ENCODE measurements at regions not wholly inside any gene's neighbourhood (a gene's known extent, or its start where the extent isn't known, plus 50 kb on each side); places are given as distances from the start of the nearest gene placed in this dataset.

DNA sequence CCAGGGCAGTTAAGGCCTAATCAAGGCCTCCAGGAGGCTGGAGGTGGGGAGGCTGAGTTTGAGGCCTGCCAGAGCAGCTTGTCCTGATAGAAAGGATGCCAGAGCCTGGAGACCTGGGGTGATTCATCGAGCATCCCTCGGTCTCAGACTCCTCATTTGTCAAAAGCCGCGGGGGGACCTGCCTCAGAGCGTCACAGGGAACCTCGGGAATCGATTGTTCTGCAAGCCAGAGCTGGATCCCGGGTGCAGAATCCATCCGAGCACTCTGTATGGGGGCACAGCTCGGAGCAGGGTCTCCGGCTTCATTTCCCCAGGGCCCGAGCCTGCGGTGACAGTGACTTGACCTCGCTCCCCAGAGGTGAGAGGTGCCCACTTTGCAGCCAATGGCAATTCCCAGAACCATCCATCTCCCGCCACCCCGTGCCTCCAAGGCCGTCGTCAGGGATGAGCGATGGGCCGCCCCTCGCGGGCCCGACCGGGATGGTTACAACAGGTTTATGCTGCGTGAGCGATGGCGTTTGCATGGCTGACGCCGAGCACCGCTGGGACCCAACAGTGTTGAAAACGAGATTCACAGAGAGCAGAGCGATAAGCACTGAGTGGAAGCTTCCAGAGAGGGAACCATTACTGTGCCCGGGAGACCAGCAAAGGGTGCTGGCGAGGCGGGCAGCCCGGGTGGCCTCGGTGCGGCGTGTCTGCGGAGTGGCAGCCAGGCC lies 117.1 kb upstream of the GSE1 start:
- no peak for TF ChIP-seq POLR2A (IDR thresholded peaks at IDR 0.05; ENCODE audit: low read depth, low read length)
- TF ChIP-seq PAX5 (IDR thresholded peaks at IDR 0.05; ENCODE audit: insufficient read depth, low read length, severe bottlenecking), result no peak
- TF ChIP-seq SPI1 (IDR thresholded peaks at IDR 0.05; ENCODE audit: low read depth, low read length), result no peak
- TF ChIP-seq POU2F2 (IDR thresholded peaks at IDR 0.05; ENCODE audit: low read depth, low read length), result no peak
- no peak for TF ChIP-seq TAF1 (IDR thresholded peaks at IDR 0.05; ENCODE audit: low read depth, low read length)
- FAIRE-seq (no peak), DNase-seq (ENCODE audit: insufficient read length, low spot score) (no peak)

DNA sequence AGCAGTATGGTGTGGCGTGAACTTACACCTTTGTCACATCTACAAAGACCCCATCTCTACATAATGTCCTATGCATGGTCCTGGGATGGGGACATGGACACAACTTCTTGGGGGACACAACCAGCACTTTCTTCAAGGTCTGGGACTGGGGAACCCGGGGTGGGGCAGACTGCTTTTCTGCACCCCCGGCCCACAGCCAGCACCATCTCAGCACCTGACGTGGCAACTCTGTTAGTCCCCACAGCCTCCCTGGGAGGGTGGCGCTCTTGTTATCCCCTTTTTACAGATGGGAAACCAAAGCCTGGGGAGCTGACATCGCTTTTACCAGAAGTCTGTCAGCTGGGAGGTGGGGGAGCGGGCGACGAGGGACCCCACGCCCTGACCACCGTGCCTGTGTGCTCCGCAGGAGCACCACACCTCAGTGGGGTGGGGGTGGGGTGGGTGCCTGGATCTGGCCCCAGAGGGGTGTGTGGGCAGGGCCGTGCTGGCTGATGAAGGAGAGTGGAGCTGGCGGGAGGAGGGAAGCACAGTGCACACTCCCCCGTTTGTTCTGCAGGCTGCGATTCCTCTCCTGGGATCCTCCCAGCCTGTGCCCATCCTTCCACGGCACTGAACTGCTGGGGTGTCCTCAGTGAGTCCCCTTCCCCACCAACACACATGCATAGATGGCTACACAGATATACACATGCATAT lies 115.4 kb upstream of the GSE1 start:
- FAIRE-seq (no peak), DNase-seq (ENCODE audit: insufficient read length, low spot score) (no peak)
- no peak for TF ChIP-seq POLR2AphosphoS5 (IDR thresholded peaks at IDR 0.05; ENCODE audit: low read depth, low read length)
- no peak for TF ChIP-seq POU2F2 (IDR thresholded peaks at IDR 0.05; ENCODE audit: low read depth, low read length)
- no peak for TF ChIP-seq SPI1 (IDR thresholded peaks at IDR 0.05; ENCODE audit: low read depth, low read length)
- TF ChIP-seq POLR2A (IDR thresholded peaks at IDR 0.05; ENCODE audit: low read depth, low read length), result no peak
- no peak for TF ChIP-seq PAX5 (IDR thresholded peaks at IDR 0.05; ENCODE audit: insufficient read depth, low read length, severe bottlenecking)
- TF ChIP-seq TAF1 (IDR thresholded peaks at IDR 0.05; ENCODE audit: low read depth, low read length), result no peak

DNA sequence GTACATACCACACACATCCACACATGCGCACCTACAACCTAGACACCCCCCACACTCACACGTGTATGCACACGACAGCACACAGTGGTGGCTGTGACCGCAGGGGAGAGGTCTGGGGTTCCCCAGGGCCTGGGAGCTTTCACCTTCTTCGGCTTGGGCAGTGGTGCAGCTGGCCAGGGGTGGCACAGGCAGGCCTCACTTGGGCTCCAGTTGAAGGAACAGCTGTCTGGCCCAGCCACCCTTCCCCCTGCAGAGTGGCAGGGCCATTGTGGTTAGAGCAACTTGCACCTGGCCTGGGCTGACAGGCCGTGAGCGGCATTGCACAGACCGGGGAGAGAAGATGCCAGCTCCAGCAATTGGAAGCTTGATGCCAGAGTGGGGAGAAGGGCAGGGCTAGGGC lies 114.5 kb upstream of the GSE1 start:
- peak; percentile 53 for DNase-seq (ENCODE audit: insufficient read length, low spot score)
- TF ChIP-seq POLR2AphosphoS5 (IDR thresholded peaks at IDR 0.05; ENCODE audit: low read depth, low read length), result no peak
- TF ChIP-seq POLR2A (IDR thresholded peaks at IDR 0.05; ENCODE audit: low read depth, low read length), result no peak
- no peak for TF ChIP-seq POU2F2 (IDR thresholded peaks at IDR 0.05; ENCODE audit: low read depth, low read length)
- no peak for FAIRE-seq

DNA sequence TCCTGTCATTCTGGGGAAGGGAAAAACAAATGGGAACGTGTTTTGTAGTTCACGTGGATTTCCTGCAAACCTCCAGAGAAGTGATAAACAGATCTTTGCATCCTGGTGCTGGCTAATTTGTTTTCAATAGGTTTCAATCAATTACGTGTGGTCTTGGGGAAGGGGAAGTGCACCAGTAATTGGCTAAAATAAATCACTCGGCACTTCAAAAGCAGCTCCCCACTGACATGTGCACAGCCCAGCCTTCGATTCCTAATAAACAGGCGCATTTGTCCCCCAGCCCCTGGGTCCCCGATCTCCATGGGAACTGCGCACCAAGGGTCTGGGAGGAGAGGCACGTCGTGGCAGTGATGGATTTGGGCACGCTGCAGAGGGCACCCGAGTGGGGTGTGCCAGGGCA lies 112.9 kb upstream of the GSE1 start:
- DNase-seq (ENCODE audit: insufficient read length, low spot score) (no peak), FAIRE-seq (no peak)
- TF ChIP-seq POLR2A (IDR thresholded peaks at IDR 0.05; ENCODE audit: low read depth, low read length), result no peak
- TF ChIP-seq TAF1 (IDR thresholded peaks at IDR 0.05; ENCODE audit: low read depth, low read length), result no peak
- no peak for TF ChIP-seq POU2F2 (IDR thresholded peaks at IDR 0.05; ENCODE audit: low read depth, low read length)
- no peak for TF ChIP-seq POLR2AphosphoS5 (IDR thresholded peaks at IDR 0.05; ENCODE audit: low read depth, low read length)
- no peak for TF ChIP-seq SPI1 (IDR thresholded peaks at IDR 0.05; ENCODE audit: low read depth, low read length)
- no peak for TF ChIP-seq PAX5 (IDR thresholded peaks at IDR 0.05; ENCODE audit: insufficient read depth, low read length, severe bottlenecking)

DNA sequence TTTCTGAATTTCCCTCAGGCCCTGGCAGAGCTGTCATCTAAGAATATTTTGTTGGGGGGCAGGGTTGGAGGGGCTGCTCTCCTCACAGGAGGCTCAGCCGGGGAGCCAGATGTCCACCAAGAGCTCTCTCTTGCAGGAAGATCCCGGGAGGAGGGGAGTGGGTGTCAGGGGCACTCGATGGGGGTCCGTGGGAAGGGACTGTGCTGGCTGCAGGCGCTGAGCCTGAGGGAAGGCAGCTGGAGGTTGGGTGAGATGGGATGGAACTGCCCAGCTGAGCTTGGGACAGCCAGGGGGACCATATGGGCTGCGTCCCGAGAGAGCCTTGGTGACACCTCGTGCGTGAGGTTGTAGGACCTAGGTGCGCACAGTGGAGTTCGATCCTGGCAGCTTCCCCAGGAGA lies 111.2 kb upstream of the GSE1 start:
- TF ChIP-seq POLR2AphosphoS5 (IDR thresholded peaks at IDR 0.05; ENCODE audit: low read depth, low read length) (no peak), PAX5 (IDR thresholded peaks at IDR 0.05; ENCODE audit: insufficient read depth, low read length, severe bottlenecking) (no peak), POU2F2 (IDR thresholded peaks at IDR 0.05; ENCODE audit: low read depth, low read length) (no peak), POLR2A (IDR thresholded peaks at IDR 0.05; ENCODE audit: low read depth, low read length) (no peak), TAF1 (IDR thresholded peaks at IDR 0.05; ENCODE audit: low read depth, low read length) (no peak), SPI1 (IDR thresholded peaks at IDR 0.05; ENCODE audit: low read depth, low read length) (no peak)
- DNase-seq (ENCODE audit: insufficient read length, low spot score) (no peak), FAIRE-seq (no peak)

DNA sequence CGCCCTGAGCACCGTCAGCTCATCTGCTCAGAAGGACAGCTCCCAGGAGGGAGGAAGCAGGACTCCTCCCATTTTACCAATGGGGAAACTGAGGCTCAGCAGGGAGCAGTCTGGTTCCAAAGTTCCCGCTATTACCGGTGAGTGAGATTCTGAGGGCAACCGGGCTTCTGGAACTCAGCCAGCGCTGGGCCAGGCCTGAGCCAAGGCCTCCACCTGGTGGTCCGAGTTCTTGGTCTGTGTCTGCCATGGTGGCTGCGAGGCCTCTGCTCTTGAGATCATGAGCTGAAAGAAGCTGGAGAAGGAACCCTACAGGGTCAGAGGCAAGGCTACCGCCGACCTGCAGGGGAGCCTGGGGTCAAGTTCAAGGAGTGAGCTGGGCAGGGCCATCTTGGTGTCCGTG lies 110.8 kb upstream of the GSE1 start:
- FAIRE-seq, result no peak
- TF ChIP-seq TAF1 (IDR thresholded peaks at IDR 0.05; ENCODE audit: low read depth, low read length) (no peak), POLR2AphosphoS5 (IDR thresholded peaks at IDR 0.05; ENCODE audit: low read depth, low read length) (no peak), SPI1 (IDR thresholded peaks at IDR 0.05; ENCODE audit: low read depth, low read length) (no peak), POU2F2 (IDR thresholded peaks at IDR 0.05; ENCODE audit: low read depth, low read length) (no peak), PAX5 (IDR thresholded peaks at IDR 0.05; ENCODE audit: insufficient read depth, low read length, severe bottlenecking) (no peak), POLR2A (IDR thresholded peaks at IDR 0.05; ENCODE audit: low read depth, low read length) (no peak)
- no peak for DNase-seq (ENCODE audit: insufficient read length, low spot score)

DNA sequence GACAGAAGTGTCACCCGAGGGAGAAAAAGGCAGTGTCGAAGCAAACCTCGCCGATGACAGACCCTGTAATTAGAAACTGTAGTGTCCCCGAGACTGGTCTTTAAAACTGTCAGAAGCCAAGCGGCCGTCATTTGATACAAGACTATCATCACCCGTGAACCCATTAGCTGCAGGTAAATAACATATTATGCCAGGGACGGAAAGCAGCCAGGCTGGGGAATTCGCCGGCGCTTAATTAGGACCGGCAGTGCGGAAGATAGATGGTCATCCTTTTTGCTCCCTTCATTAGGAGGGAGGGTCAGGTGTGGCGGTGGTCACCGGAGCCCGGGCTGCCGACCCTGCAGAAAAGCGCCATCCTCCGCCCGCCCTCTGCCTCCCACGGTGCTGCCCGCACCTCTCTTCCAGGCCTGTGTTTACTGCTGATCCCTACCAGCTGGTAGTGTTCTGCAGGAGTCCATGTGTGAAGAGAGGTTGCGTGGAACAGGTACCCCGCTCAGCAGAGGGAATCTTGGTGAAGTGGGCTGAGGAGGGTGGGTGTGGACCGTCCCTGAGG lies 109.4 kb upstream of the GSE1 start:
- DNase-seq (ENCODE audit: insufficient read length, low spot score), result no peak
- no peak for FAIRE-seq
- TF ChIP-seq POLR2AphosphoS5 (IDR thresholded peaks at IDR 0.05; ENCODE audit: low read depth, low read length) (no peak), POLR2A (IDR thresholded peaks at IDR 0.05; ENCODE audit: low read depth, low read length) (no peak), SPI1 (IDR thresholded peaks at IDR 0.05; ENCODE audit: low read depth, low read length) (no peak), POU2F2 (IDR thresholded peaks at IDR 0.05; ENCODE audit: low read depth, low read length) (no peak), TAF1 (IDR thresholded peaks at IDR 0.05; ENCODE audit: low read depth, low read length) (no peak), PAX5 (IDR thresholded peaks at IDR 0.05; ENCODE audit: insufficient read depth, low read length, severe bottlenecking) (no peak)

DNA sequence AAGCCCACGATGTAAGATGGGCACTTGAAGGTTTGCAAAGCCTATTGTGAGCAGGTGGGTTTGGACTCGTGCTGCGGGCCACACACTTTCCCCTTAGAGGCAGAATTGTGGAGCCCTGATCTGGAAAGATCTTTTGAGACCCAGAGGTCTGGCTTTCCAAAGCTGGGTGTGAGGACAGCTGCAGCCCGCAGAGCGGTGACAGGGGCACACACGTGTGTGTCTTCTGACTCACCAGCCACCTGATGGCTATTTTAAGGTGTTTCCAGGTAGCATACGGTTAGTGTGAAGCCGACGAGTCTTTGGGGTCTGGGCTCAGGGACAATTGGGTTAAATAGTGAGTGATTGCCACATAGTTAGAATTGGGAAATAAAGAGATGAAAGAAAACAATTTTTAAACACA lies 108.9 kb upstream of the GSE1 start:
- DNase-seq (ENCODE audit: insufficient read length, low spot score) (no peak), FAIRE-seq (no peak)
- TF ChIP-seq SPI1 (IDR thresholded peaks at IDR 0.05; ENCODE audit: low read depth, low read length) (no peak), PAX5 (IDR thresholded peaks at IDR 0.05; ENCODE audit: insufficient read depth, low read length, severe bottlenecking) (no peak), TAF1 (IDR thresholded peaks at IDR 0.05; ENCODE audit: low read depth, low read length) (no peak), POLR2AphosphoS5 (IDR thresholded peaks at IDR 0.05; ENCODE audit: low read depth, low read length) (no peak), POLR2A (IDR thresholded peaks at IDR 0.05; ENCODE audit: low read depth, low read length) (no peak)

DNA sequence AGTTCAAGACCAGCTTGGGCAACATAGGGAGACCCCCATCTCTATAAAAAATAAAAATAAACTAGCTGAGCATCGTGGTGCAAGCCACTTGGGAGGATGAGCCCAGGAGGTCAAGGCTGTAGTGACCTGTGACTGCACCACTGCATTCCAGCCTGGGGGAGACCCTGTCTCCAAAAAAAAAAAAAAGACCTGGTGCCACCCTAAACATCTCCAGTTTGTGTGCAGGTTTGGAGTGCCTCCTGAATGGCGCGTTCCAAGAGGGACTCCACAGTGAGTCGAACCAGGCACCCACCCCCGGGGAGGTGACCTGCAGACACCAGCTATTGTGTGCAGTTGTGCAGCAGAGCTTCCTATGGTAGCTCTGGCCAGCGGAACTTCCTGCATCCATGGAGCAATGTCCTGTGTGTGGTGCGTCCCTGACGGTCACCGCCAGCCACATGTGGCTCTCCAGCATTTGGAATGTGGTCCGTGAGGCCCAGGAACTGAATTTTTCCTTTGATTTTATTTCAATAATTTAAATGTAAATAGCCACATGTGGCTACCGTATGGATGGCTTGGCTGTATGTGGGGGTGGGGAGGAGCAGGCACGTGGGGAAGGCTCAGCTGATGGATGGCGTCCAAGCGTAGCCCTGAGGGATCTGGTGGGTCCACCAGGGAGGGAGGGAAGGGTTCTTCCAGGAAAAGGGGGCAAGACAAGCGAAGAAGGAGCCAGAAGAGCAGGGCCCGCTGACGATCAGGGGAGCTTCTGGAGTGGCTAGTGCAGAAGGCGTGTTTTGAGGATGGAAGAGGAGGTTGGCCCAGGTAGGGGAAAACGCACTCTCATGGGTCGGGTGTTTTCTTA lies 107.1 kb upstream of the GSE1 start:
- FAIRE-seq (no peak), DNase-seq (ENCODE audit: insufficient read length, low spot score) (no peak)
- TF ChIP-seq TAF1 (IDR thresholded peaks at IDR 0.05; ENCODE audit: low read depth, low read length), result no peak

Data from GM12891 (cell line).